COLO668 (cell line): ENCODE measurements at regions not wholly inside any gene's neighbourhood (a gene's known extent, or its start where the extent isn't known, plus 50 kb on each side); places are given as distances from the start of the nearest gene placed in this dataset.

Source experiments
- DNase-seq: peaks from one replicate; lab custom pipeline; 2025; ENCODE audit not compliant: unreplicated experiment; lab: John Stamatoyannopoulos, UW

DNA sequence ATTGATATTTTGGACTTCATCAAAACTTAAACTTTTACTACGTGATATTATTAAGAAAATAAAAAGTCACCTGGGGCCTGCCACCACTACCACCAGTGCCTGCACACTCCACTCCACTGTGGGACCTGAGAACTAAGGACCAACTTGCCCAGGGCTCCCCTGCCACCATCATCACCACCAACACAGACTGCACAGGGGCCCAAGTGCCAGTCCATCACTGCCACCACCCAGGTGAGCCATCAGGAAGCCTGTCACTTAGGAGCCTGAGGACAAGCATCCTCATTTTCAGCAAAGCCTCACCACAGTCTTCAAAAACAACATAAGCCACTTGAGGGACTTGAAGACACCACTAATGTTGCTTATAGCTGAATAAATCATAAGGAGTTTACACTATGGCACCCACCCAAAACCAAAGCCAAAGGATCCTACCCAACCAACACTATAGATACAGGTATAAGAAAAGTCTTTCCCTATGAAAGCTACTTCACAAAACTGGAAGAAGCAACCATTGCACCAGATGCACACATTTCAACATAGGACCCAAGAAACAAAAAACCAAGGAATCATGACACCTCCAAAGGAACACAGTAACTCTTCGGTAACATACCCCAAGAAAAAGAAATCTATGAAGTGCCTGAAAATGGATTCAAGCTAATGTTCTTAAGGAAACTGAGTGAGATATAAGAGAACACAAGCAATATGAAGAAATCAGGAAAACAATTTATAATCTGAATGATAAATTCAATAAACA lies 73.6 kb upstream of the GNAZ start:
- no peak for DNase-seq

DNA sequence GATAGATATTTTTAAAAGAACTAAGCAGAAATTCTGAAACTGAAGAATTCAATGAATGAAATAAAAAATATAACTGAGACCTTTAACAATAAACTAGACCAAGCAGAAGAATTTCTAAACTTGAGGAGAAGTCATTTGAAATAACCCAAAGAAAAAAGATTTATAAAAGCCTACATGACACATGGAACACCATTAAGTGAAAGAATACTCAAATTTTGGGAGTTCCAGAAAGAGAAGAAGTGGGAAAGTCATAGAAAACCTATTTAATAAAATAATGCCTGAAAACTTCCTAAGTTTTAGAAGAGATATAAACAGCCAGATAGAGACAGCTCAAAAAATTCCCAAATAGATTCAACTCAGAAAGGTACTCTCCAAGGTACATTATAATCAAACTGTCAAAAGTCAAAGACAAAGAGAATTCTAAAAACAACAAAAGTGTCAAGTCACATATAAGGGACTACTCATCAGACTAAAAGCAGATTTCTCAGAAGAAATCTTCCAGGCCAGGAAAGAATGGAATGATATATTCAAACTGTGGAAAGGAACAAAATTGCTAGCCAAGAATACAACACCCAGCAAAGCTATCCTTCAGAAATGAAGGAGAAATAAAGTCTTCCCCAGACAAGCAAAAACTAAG lies 72.9 kb upstream of the GNAZ start:
- DNase-seq: no peak

DNA sequence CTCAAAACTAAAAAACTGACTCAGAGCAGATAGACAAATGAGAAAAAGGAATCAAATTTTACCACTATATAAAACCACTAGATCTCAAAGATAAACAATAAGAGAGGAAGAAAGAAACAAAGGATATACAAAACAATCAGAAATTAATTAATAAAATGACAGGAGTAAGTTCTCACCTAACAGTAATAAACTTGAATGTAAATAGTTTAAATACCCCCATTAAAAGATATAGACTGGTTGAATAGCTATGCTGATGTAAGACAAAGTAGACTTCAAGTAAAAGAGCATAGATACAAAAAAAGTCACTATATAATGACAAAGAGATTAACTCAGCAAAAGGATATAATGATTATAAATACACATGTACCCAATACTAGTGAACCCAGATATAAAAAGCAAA lies 72.3 kb upstream of the GNAZ start:
- no peak for DNase-seq

GRCh38 chr22:22999523-22999922 lies 70.8 kb upstream of the GNAZ start:
- no peak for DNase-seq

DNA sequence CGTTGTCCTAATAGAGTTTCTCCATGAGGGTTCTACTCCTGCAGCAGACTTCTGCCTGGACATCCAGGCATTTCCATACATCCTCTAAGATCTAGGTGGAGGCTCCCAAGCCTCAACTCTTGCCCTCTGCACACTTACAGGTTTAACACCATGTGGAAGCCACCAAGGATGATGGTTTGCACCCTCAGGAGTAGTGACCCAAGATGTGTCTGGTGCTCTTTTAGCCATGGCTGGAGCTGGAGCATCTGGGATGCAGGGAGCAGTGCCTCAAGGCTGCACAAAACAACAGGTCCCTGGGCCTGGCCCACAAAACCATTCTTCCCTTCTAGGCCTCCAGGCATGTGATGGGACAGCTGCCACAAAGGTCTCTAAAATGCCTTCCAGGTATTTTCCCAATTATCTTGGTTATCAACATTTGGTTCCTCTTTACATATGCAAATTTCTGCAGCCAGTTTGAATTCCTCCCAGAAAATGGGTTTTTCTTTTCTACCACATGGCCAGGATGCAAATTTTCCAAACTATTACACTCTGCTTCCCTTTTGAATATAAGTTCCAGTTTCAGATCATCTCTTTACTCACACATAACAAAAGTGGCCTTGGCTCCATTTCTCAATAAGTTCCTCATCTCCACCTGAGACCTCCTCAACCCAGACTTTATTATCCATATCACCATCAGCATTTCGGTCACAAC lies 69.5 kb upstream of the GNAZ start:
- no peak for DNase-seq

DNA sequence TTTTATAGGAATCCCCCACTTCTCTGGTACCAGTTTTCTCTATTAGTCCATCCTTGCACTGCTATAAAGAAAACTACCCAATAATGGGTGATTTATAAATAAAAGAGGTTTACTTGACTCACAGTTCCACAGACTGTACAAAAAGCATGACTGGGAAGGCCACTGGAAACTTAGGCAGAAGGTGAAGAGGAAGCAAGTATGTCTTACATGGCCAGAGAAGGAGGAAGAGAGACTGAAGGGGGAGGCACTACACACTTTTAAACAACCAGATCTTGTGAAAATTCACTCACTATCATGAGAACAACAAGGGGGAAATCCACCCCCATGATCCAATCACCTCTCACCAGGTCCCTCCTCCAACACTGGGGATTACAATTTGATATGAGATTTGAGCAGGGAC lies 68.9 kb upstream of the GNAZ start:
- no peak for DNase-seq

GRCh38 chr22:23002612-23003180 lies 67.6 kb upstream of the GNAZ start:
- DNase-seq: no peak

DNA sequence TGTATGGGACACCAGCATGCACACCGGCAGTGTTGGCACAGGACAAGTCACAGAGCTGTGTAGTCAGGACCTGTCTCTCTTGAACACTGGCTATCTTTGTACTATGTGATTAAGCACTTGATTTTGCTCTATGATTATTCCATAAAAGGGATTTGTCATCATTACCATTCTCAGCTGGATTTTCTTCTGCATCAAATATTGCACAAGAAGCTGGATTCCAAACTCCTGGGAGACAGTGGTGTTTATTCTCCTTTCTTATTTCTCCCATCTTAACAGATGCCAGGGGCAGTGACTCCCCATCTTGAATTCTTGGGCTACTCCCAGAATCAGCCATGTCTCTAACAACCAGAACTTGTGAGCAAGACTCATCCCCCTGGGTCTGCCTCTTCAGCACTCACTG lies 62.5 kb upstream of the GNAZ start:
- no peak for DNase-seq

DNA sequence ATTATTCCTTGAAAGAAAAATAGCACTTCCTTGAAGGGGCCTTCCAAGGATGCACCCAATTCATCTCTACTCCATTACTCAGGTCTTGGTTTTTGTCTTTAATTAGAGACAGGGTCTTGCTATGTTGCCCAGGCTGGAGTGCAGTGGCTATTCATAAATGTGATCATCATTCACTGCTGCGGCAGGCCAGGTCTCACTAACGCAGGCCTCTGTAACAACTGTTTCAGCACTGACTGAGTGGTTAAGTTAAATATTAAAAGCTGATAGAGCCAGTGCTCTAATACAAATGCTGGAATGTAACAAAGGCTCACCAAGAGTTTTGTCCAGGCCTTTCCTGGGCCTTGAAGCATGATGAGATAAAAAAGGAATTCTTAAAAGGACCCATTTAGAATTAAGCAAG lies 61.4 kb upstream of the GNAZ start:
- DNase-seq: no peak
